GM12878 (cell line): ENCODE measurements at regions not wholly inside any gene's neighbourhood (a gene's known extent, or its start where the extent isn't known, plus 50 kb on each side); places are given as distances from the start of the nearest gene placed in this dataset.

ENCODE experiments used
- CREM ChIP-seq: IDR thresholded peaks from 2 replicates; pipeline ENCODE4 v1.6.1; 2014; ENCODE audit warnings: antibody characterized with exemption, low read depth
- CTCF ChIP-seq, 3 experiments: IDR thresholded peaks in 2 of 3; conservative IDR thresholded peaks in 1 of 3; 2 replicates each; pipeline ENCODE4 v1.5.1; 2011; ENCODE audit warnings: low read depth in 3 of 3, low read length in 3 of 3, mild to moderate bottlenecking in 3 of 3, control low read depth in 2 of 3, moderate library complexity in 2 of 3, inconsistent platforms in 1 of 3, mixed read lengths in 1 of 3; ENCODE audit not compliant: control insufficient read depth in 2 of 3, insufficient read depth in 1 of 3; ENCODE audit errors: extremely low read depth in 1 of 3
- ELK1 ChIP-seq: IDR thresholded peaks from 2 replicates; pipeline ENCODE4 v1.6.1; 2012; ENCODE audit warnings: low read depth, low read length, improper control_type of control experiment
- EP300 ChIP-seq, 2 experiments: fragments of 150-350 bp in 1 of 2; IDR thresholded peaks; 2 replicates each; pipeline ENCODE4 v1.6.1; 2011 to 2012; ENCODE audit warnings: low read depth in 2 of 2, low read length in 2 of 2, borderline replicate concordance in 1 of 2, improper control_type of control experiment in 1 of 2, inconsistent platforms in 1 of 2; ENCODE audit not compliant: control insufficient read depth in 1 of 2
- FOXK2 ChIP-seq: fragments of 450-650 bp; IDR thresholded peaks from 2 replicates; pipeline ENCODE4 v1.6.1; 2017; ENCODE audit warnings: mild to moderate bottlenecking, moderate library complexity
- MLLT1 ChIP-seq: fragments of 450-650 bp; IDR thresholded peaks from 2 replicates; pipeline ENCODE4 v1.6.1; 2016; ENCODE audit warnings: mild to moderate bottlenecking
- MXI1 ChIP-seq: fragments of 150-350 bp; IDR thresholded peaks from 2 replicates; pipeline ENCODE4 v1.6.1; 2011; ENCODE audit warnings: low read depth, mild to moderate bottlenecking, inconsistent platforms, low read length, improper control_type of control experiment
- MYC ChIP-seq: IDR thresholded peaks from 2 replicates; pipeline ENCODE4 v1.6.1; 2011; ENCODE audit warnings: mild to moderate bottlenecking, low read length, moderate library complexity, inconsistent platforms; ENCODE audit not compliant: insufficient read depth, insufficient replicate concordance, insufficient read length, severe bottlenecking
- POLR2A ChIP-seq: IDR thresholded peaks from 2 replicates; pipeline ENCODE4 v1.6.1; 2011; ENCODE audit warnings: low read depth, mild to moderate bottlenecking, low read length
- POLR2AphosphoS5 ChIP-seq: IDR thresholded peaks from 2 replicates; pipeline ENCODE4 v1.6.1; 2011; ENCODE audit warnings: mild to moderate bottlenecking, low read length, inconsistent platforms
- RAD21 ChIP-seq: IDR thresholded peaks from 2 replicates; pipeline ENCODE4 v1.6.1; 2011; ENCODE audit warnings: mild to moderate bottlenecking, low read depth, low read length, moderate library complexity; ENCODE audit not compliant: insufficient read depth
- RBBP5 ChIP-seq: fragments of 200-600 bp; sonication (generic); conservative IDR thresholded peaks from 2 replicates; pipeline ENCODE4 v1.6.1; 2016
- USF1 ChIP-seq: IDR thresholded peaks from 2 replicates; pipeline ENCODE4 v1.6.1; 2011; ENCODE audit warnings: borderline replicate concordance, low read depth, mild to moderate bottlenecking, moderate library complexity, mixed read lengths, low read length; ENCODE audit not compliant: insufficient read depth; ENCODE audit errors: extremely low read length
- ZBTB40 ChIP-seq: fragments of 450-650 bp; IDR thresholded peaks from 2 replicates; pipeline ENCODE4 v1.6.1; 2016; ENCODE audit warnings: mild to moderate bottlenecking, moderate library complexity, borderline replicate concordance

GRCh38 chr5:5629607-5629978, 207.1 kb downstream of the ICE1 start:
- TF ChIP-seq MLLT1, result no peak
- TF ChIP-seq CTCF (IDR thresholded peaks at IDR 0.05 in 2 of 3, conservative IDR thresholded peaks at IDR 0.05 in 1 of 3; ENCODE audit: control insufficient read depth in 2 of 3, extremely low read depth in 1 of 3, insufficient read depth in 1 of 3, low read depth in 3 of 3, low read length in 3 of 3), result no peak
- no peak for TF ChIP-seq ELK1
- no peak for TF ChIP-seq EP300 (IDR thresholded peaks at IDR 0.05; ENCODE audit: borderline replicate concordance in 1 of 2, control insufficient read depth in 1 of 2, low read depth in 2 of 2, low read length in 2 of 2)
- no peak for TF ChIP-seq USF1
- no peak for TF ChIP-seq FOXK2
- TF ChIP-seq MYC, result no peak
- no peak for TF ChIP-seq POLR2AphosphoS5
- no peak for TF ChIP-seq ZBTB40
- no peak for TF ChIP-seq CREM
- no peak for TF ChIP-seq MXI1
- TF ChIP-seq POLR2A, result no peak
- TF ChIP-seq RBBP5, result no peak
- TF ChIP-seq RAD21, result no peak
